ENCODE measurements at regions not wholly inside any gene's neighbourhood (a gene's known extent, or its start where the extent isn't known, plus 50 kb on each side); places are given as distances from the start of the nearest gene placed in this dataset.
"Not testable (repeated sequence)": the region's sequence is repeated elsewhere in the genome, so short reads cannot be mapped to it uniquely, and the experiment has no call there.

DNA sequence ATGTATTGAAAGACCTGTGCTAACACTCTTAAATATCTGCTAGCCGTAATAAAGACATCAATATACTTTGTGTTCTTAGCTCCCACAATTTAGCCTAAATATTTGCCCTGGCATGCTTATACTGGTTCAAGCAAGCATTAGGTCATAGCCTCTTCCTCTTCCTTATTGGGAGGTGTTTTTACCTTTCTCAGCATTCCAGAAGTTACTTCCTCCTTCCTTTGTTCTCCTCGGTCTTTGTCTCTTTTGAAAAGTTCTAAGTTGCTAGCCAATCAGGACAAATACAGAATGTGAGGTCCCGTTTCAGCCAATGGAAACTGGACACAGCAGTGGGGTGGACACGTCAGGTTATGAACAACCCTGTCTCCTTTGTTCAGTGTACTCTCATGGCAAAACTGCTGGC is 2543.6 kb downstream of the PCDH9 start:
- not testable (repeated sequence) for DNase-seq (ENCODE audit: low spot score)

DNA sequence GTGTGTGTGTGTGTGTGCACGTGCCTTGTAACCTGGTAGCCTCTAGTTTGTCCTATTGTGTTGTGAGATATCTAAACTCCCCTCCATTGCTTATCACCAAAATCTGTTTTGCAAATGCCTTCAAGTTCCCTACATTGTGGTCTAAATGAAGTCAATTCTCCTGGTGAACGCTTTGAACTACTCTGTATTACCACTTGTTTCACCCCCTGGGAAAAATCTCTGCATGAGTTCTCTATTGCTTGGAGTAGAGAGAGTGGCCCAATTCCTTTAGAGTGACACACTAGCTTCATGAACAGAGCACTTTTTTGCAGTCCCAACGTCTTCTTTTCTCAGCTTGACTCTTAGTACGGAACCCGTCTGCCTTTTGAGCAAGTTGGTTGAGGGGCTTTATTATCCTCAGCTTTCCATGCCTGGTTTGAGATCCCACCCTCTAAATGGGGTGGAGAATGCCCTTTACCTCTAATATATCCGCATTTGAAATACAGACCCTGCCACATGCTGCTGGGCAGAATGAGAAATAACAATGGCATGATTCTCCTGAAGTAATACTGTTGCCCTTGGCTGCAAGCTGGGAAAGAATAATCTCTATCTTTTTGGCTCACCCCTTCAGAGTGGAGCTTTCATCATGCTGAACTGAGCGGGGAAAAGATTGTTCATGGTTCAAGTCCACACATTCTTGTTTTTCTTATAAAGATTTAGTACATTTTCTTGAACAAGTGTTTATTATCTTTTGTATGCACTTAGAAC is 2545.3 kb downstream of the PCDH9 start:
- DNase-seq (ENCODE audit: low spot score): no peak

DNA sequence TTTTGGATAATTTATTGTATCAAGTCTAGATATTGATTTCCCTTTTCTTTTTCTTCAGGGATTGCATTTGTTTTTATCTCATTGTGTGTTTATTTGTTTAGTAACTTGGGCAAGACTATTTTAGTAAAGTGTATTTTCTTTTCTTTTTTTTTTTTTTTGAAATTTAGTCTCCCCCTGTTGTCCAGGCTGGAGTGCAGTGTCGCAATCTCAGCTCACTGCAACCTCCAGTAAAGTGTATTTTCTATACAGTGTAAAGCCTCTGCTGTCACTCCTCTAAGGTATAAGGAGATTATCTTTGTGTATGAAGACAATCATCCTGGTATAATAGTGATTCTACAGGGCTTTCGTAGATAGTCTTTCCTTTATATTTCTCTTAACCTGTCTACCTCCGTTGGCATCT is 2546.0 kb downstream of the PCDH9 start:
- DNase-seq (ENCODE audit: low spot score): no peak

DNA sequence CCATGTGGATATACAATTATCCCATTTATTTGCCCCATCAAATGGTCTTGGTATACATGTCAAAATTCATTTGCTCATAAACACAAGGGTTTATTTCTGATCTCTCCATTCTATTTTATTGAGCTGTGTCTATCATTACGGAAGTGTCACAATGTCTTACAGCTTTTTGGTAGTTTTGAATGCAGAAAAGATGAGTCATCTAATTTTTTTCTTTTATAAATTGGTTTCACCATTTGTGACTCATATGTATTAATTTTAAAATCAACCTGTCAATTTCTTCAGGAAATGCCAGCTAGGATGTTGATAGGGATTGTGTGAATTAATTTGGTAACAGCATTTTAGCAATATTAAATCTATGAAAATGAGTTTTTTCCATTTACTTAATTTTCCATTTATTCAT is 2549.4 kb downstream of the PCDH9 start:
- DNase-seq (ENCODE audit: low spot score): no peak

DNA sequence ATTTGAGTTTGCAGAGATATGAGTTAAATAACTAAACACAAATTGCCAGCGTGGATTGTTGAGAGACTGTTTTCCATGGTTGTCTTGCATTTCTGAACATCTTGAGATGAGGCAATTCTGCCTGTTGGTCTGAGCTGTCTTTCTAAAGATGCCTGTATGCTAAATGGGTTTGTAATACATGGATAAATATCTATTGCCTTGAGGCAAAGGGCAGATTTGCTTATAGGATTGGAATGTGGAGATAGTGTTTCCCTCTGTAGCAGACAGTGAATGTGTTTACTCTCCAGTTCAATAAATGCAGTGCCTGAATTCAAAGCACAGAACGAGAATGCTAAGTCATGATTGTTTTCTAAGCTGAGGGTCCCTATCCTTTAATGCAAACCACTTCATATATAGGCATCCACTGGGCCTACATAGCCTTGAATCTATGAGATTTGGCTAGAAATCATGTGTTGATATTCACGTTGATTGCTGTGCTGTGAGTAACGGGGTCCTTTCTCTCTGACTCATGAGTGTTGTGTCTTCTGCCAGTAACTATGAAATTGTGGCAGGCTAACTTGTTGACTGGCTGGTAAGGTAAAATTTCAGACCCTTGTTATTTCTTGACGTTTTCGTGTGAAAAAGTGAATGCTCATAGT is 2554.8 kb downstream of the PCDH9 start:
- no peak for DNase-seq (ENCODE audit: low spot score)

DNA sequence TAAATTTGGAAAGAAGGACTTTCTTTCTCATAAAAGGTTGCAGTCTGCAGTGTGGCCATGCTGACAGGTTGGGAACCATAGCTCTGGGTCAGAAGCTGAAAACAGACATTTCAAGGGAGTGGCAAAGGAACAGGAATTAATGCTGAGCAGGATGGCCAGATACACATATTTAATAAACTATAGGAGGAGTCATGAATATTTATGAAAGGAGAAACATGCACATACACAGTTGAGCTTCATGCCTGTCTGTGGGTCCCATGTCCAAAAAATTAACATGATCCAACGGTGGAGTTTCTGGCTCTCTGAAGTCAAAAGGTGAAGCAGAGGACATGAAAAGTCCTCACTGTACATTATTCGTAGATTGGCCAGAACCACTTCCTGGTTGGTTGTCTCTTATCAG is 2556.0 kb downstream of the PCDH9 start:
- no peak for DNase-seq (ENCODE audit: low spot score)

DNA sequence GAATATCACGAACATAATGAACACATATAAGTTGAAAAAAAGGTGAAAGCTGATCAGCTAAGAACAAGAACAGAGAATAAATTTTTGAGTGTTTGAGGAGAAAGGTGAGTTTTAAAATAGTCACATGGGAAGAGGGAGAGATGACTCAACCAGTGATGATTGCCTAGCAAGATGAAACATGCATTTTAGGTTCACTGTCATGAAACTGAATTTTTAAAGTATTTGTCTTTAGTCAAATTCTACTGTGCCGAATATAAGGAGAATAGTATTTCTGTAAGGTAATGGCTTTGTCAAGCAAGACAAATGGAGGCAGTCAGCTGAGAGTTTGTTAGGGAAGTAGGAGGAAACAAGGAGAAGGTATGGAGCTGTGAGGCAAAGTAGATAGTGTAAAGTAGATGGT is 2557.4 kb downstream of the PCDH9 start:
- DNase-seq (ENCODE audit: low spot score): no peak

DNA sequence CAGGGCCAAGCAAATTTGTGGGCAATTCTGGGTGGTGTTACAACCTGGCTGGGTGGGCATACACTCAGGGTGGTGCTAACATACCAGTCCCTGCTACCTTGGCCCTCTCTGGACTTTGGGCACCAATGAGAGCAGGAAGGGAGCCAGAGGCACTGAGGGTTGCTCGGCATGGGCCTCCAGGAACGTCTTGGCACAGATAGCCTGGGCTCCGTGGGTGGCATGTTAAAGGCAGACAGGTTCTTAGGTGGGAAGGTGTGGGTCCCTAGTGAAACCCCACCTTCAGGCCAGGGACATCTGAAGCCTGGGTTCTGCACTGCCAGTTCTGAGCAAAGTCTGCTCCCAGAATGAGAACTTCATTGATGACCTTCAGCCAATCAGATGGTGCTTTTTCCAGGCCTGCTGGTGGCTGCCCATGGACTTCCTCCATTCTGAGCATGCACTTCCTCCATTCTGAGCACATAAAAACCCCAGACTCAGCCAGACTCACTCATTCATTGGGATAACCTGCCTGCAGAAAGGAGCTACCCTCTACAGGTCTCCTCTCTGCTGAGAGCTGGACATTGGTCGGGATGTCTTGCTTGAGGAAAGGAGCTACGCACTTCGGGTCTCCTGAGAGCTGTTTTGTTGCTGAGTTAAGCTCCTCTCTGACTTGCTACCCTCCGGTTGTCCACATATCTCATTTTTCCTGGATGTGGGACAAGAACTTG is 2567.1 kb downstream of the PCDH9 start:
- DNase-seq (ENCODE audit: low spot score): no peak

DNA sequence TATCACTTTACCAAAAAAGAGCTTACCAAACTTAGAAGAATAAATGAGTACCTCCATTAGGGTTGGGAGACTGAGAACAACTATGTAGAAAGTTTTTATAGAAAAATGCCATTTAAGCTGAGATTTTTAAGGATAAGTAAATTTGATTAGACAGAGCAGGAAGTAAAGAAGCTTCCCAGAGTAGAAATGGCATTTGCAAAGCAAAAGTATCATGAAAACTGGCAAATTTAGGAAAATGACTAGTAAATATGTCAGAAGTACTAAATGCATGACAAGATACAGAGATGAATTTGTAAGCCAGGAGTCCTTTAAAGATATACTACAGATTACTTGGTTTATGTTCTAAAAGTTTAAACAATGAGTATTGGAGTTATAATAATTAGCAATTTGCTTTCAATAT is 2581.8 kb downstream of the PCDH9 start:
- DNase-seq (ENCODE audit: low spot score): no peak

DNA sequence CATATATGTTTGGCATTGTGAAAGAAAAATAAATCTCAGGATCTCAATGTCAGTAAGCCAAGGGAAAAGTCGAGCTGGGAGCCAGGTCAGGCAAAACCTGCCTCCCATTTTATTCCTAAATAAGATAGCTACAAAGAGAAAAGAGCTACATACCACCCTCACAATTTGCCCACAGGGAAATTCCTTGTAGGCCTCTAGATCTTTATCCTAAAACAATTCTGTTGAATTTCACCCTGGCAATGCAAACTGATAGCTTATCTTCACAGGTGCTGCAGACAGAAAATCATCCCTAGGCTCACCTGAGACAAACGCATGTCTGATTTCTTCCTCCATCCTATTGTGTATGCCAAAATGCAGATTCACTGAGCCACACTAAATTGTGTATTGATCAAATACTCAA is 2587.1 kb downstream of the PCDH9 start:
- DNase-seq (ENCODE audit: low spot score): no peak

DNA sequence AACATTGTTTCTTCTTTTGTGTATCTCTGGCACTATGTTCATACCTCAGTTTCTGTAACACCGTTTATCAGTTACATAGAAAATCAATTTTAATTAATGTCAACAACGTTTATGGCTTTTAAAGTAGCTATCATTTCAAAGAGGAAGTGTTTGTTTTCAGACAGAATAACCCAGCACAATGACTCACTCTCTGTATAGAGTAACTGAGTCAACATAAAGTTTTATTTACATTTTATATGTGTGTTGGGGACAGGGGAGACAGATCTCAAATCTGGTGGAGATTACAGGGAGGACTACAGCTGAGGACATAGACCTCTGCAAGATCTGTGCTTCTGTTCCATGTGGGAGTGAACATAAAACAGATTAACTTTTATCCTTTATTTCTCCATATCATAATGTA is 2590.1 kb downstream of the PCDH9 start:
- DNase-seq (ENCODE audit: low spot score): peak; percentile 33

DNA sequence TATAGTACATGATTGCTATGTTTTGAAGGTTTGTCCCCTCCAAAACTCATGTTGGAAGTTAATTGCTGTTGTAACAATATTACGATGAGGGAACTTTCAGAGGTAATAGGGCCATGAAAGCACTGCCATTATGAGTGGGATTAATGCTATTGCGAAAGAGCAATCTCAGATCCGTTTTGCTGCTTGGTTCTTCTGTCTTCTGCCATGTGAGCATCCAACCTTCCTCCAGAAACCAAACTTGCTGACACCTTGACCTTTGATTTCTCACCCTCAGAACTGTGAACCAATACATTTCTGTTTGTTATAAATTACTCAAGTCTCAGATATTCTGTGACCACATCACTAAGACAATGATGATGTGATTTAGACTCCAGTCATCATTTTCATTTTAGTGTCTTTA is 2590.9 kb downstream of the PCDH9 start:
- DNase-seq (ENCODE audit: low spot score): no peak

DNA sequence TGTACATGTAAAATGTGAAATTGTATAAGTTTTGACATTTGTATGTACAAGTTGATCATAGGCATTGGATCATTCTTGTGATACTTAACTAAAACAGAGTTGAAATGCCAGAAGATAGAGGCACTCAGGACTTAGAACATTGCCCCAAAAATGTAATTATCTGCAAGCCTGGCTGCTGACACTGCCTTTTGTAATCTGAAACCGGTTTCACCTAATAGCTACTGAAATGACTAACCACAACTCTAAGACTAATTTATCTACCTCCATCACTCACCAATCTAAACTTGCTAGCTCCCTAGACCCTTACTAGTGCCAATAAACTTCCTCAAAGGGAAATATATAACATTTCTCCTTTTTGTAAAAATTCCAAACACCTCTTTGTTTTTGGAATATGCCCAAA is 2596.2 kb downstream of the PCDH9 start:
- no peak for DNase-seq (ENCODE audit: low spot score)

DNA sequence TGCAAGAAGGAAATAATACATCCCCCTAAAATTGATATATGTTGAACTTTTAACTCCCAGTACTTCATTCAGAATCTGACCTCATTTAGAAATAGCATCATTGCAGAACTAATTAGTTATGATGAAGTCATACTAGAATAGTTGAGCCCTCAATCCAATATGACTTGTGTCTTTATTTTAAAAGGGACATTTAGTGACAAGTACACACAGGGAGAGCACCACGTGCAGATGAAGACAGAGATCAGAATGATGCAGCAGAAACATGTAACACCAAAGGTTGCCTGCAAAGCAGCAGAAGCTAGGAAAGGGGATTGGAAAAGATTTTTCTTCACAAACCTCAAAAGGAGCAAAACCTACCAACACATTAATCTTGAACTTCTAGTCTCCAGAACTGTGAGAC is 2602.5 kb downstream of the PCDH9 start:
- DNase-seq (ENCODE audit: low spot score): no peak

DNA sequence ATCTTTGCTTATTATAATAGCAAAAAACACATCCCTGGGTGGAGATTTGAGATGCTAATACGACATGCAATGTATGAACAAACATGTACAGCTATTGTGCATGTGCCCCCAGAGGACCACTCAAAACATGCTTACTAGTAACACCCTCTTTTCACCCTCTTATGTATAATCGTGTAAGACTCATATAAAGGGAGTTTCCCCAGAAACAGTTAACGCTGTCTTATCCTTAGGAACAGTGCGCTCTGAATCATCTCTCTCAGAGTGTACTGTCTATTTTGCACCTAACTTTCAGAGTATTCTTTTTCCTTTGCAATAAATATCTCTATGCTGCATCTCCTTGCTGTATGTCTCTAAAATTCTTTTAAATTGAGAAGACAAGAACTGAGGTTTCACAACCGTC is 2604.0 kb downstream of the PCDH9 start:
- no peak for DNase-seq (ENCODE audit: low spot score)

DNA sequence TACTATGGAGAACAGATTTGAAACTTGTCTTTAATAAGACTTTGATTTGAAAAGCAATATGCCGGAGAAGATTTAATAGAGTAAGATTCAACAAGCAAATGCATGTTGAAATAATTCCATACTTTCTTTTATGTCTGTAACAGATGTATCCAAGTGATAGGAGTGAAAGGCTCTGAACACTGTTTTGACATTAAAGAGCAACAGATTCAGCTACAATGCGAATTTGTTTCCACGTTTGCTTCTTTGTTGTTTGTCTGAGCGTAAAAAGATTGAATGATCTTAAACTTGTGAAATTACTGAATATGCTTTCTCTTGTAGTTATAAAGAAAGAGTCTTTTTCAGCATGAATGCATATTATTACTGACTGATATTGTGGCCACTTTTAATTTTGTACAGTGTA is 2612.9 kb downstream of the PCDH9 start:
- DNase-seq (ENCODE audit: low spot score): no peak

DNA sequence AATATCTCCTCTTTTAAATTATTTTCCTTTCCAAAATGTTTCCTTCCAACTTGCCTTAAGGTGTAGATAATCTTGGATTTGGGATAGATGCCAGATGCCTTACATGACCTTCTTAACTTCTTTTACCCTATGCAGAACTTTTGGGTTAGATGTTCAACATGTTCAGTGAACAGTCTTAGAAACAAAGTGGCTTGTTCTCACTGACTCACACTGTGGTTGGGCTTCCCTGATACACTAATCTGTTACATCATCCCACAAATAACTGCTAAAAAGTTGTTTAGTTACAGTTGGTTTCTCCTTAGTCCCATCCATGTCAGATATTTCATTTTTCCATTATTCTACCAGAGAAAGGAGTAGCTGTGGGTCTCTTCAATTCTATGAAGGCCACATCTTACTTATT is 2638.2 kb downstream of the PCDH9 start:
- DNase-seq (ENCODE audit: low spot score): no peak

DNA sequence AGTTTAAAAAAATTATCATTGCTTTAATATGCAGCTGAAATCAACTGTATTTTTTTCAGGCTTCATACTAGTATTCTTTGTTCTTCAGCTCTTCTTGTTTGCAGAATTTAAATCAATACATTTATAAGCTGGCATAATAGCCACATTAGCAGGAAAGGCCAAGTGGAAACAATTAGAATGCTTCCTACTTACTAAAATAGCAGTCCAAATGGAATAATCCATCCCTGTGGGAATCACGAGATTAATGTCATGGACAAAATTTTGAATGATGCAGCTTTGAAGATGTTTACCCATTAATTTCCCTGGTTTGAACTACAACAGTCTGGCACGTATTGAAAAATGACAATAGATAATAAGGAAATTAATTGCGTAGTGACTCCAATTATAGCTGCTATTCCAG is 2650.8 kb downstream of the PCDH9 start:
- no peak for DNase-seq (ENCODE audit: low spot score)

DNA sequence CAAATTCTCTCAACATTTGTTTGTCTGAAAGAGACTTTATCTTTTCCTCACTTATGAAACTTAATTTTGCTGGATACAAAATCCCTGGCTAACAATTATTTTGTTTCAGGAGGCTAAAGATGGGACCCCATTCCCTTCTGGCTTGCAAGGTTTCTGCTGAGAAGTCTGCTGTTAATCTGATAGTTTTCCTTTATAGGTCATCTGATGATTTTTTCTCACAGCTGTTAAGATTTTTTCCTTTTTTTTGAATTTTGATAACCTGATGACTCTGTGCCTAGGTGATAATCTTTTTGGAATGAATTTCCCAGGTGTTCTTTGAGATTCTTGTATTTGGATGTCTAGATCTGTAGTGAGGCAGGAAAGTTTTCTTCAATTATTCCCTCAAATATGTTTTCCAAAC is 2661.4 kb downstream of the PCDH9 start:
- no peak for DNase-seq (ENCODE audit: low spot score)

DNA sequence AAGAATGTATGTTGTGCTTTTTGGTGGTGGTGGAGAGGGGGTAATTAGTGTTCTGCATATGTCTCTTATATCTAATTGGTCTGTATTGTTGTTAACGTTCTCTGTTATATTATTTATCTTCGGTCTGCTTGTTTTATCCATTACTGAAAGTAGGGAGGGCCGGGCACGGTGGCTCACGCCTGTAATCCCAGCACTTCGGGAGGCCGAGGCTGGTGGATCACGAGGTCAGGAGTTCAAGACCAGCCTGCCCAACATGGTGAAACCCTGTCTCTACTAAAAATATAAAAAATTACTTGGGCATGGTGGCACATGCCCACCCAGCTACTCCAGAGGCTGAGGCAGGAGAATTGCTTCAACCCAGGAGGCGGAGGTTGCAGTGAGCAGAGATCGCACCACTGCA is 2672.1 kb downstream of the PCDH9 start:
- not testable (repeated sequence) for DNase-seq (ENCODE audit: low spot score)

DNA sequence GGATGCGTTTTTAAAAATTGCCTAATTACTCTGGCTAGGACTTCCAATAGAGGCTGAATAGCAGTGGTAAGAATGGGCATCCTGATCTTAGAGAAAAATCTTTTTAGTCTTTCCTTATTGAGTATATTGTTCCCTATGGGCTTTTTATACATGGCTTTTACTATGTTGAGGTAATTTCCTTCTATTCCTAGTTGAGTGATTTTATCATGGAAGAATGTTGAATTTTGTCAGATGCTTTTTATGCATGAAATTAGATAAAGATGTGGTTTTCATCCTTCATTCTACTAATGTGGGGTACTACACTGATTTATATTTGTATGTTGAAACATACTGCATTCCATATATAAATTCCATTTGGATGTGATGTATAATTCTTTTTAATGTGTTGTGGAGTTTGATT is 2673.8 kb downstream of the PCDH9 start:
- DNase-seq (ENCODE audit: low spot score): no peak

DNA sequence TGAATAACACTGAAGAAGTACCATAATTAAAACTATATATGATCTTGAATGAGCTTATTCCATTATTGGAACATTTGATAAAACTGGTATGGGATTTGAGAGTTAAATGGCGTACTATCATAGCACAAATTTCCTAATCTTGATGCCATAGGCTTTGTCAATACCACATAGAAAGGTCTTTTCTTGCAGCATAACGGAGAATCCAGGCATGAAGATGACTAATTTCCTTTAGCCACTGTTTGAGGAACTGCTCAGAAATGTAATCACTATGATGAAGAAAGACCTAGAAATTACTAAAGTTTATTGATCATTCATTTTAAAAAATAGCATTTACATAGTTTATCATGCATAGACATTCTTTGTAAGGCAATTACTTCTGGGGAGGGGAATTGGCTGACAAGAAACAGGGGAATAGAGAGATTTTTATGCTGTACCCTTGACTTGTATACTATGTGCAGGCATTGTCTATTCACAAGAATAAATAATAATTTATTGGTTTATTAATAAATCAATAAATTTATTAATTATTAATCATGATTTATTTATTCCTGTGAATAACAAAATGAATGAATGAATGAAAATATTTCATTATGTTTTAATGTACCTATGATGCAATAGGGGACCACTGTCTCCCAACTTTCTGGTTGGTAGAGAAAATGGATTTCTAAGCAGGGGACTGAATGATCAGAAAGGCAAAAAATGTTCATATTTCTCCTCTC is 2676.6 kb downstream of the PCDH9 start:
- no peak for DNase-seq (ENCODE audit: low spot score)

Data from HT-29 (cell line).